H1 (cell line): ENCODE measurements at regions not wholly inside any gene's neighbourhood (a gene's known extent, or its start where the extent isn't known, plus 50 kb on each side); places are given as distances from the start of the nearest gene placed in this dataset.

ENCODE experiments used
- CTCF ChIA-PET: fragments of 300-600 bp; sonication (Branson Sonifier 250); formaldehyde crosslinking; loops from one replicate; lab custom pipeline; 2021; ENCODE audit not compliant: partially characterized antibody; lab: Charles Lee
- POLR2A ChIA-PET: fragments of 300-600 bp; sonication (Branson Sonifier 250); formaldehyde crosslinking; loops from one replicate; lab custom pipeline; 2021; ENCODE audit warnings: inconsistent platforms; ENCODE audit not compliant: partially characterized antibody; lab: Charles Lee
- DNase-seq, 2 experiments: peaks; one replicate each; pipeline versions ENCODE4 v3.0.0 to v3.0.0-alpha.2; 2010 to 2022; ENCODE audit warnings: low spot score in 2 of 2, low read depth in 1 of 2, mixed read lengths in 1 of 2
- FAIRE-seq: peaks from 2 replicates; lab custom pipeline; 2011; peaks lifted over from hg19 to GRCh38; lab: Jason Lieb, UNC
- H2AFZ ChIP-seq: 2 replicates; pipeline ENCODE4 v1.8.1; 2012; ENCODE audit warnings: low read length, inconsistent platforms
- H2AK5ac ChIP-seq: 2 replicates; pipeline ENCODE4 v1.6.1; 2013; ENCODE audit warnings: low read depth, low read length
- H2BK120ac ChIP-seq: replicated peaks from 2 replicates; pipeline ENCODE3; 2013; ENCODE audit warnings: low read depth, low read length, inconsistent platforms
- H2BK12ac ChIP-seq: 2 replicates; pipeline ENCODE4 v1.6.1; 2013; ENCODE audit warnings: low read depth, low read length
- H2BK15ac ChIP-seq: 2 replicates; pipeline ENCODE4 v1.6.1; 2013; ENCODE audit warnings: low read length
- H2BK20ac ChIP-seq: 2 replicates; pipeline ENCODE4 v1.6.1; 2013; ENCODE audit warnings: low read length
- H2BK5ac ChIP-seq: 2 replicates; pipeline ENCODE4 v1.6.1; 2013; ENCODE audit warnings: low read depth, low read length
- H3K14ac ChIP-seq: 2 replicates; pipeline ENCODE4 v1.6.1; 2013; ENCODE audit warnings: inconsistent platforms; ENCODE audit not compliant: insufficient read length
- H3K18ac ChIP-seq: 2 replicates; pipeline ENCODE4 v1.6.1; 2013; ENCODE audit warnings: low read length; ENCODE audit errors: extremely low read depth
- H3K23ac ChIP-seq: 2 replicates; pipeline ENCODE4 v1.6.1; 2013; ENCODE audit warnings: inconsistent platforms; ENCODE audit not compliant: insufficient read length
- H3K23me2 ChIP-seq: 2 replicates; pipeline ENCODE4 v1.6.1; 2013; ENCODE audit warnings: low read depth, low read length
- H3K27ac ChIP-seq: 2 replicates; pipeline ENCODE4 v1.6.1; 2011; ENCODE audit warnings: low read depth, low read length, inconsistent platforms
- H3K27me3 ChIP-seq, 4 experiments: replicated peaks in 1 of 4; 1 replicate in 1 of 4; 2 replicates in 3 of 4; pipeline versions ENCODE4 v1.6.1 to v1.8.1; 2011 to 2013; ENCODE audit warnings: low read length in 3 of 4, mild to moderate bottlenecking in 3 of 4, inconsistent platforms in 2 of 4, mixed read lengths in 2 of 4, moderate library complexity in 1 of 4; ENCODE audit not compliant: control insufficient read depth in 3 of 4, insufficient read depth in 3 of 4; ENCODE audit errors: extremely low read depth in 1 of 4
- H3K36me3 ChIP-seq, 4 experiments: 2 replicates each; pipeline versions ENCODE4 v1.6.1 to v1.8.1; 2011 to 2013; ENCODE audit warnings: mild to moderate bottlenecking in 4 of 4, low read length in 3 of 4, moderate library complexity in 2 of 4, control low read depth in 1 of 4, inconsistent platforms in 1 of 4; ENCODE audit not compliant: insufficient read depth in 4 of 4, control insufficient read depth in 2 of 4
- H3K4ac ChIP-seq: replicated peaks from 2 replicates; pipeline ENCODE3; 2013; ENCODE audit warnings: low read length, low read depth, mixed read lengths, inconsistent platforms; ENCODE audit not compliant: insufficient read length
- H3K4me1 ChIP-seq, 4 experiments: replicated peaks in 1 of 4; 1 replicate in 1 of 4; 2 replicates in 3 of 4; pipeline versions ENCODE4 v1.6.1 to v1.8.1; 2011 to 2013; ENCODE audit warnings: low read length in 3 of 4, inconsistent platforms in 2 of 4, mixed read lengths in 1 of 4; ENCODE audit not compliant: insufficient read depth in 4 of 4, control insufficient read depth in 3 of 4
- H3K4me2 ChIP-seq, 2 experiments: 2 replicates each; pipeline versions ENCODE4 v1.6.1 to v1.8.1; 2011 to 2013; ENCODE audit warnings: low read depth in 2 of 2, low read length in 2 of 2, control low read depth in 1 of 2, inconsistent platforms in 1 of 2, mild to moderate bottlenecking in 1 of 2; ENCODE audit not compliant: insufficient read depth in 1 of 2
- H3K4me3 ChIP-seq, 4 experiments: fragments of 200-600, 300-600 bp in 1 of 4; sonication (generic), shearing (Covaris generic), sonication (Bioruptor Twin) in 1 of 4; 2 replicates each; pipeline versions ENCODE4 v1.5.1 to v1.8.1; 2011 to 2016; ENCODE audit warnings: low read length in 4 of 4, low read depth in 3 of 4, control low read depth in 2 of 4, inconsistent platforms in 2 of 4, mild to moderate bottlenecking in 2 of 4, mixed read lengths in 1 of 4, moderate library complexity in 1 of 4; ENCODE audit not compliant: insufficient read depth in 2 of 4; ENCODE audit errors: extremely low read depth in 1 of 4
- H3K56ac ChIP-seq: replicated peaks from 2 replicates; pipeline ENCODE3; 2013; ENCODE audit warnings: low read depth, mild to moderate bottlenecking, mixed read lengths, low read length, inconsistent platforms; ENCODE audit not compliant: insufficient read length
- H3K79me1 ChIP-seq: 2 replicates; pipeline ENCODE4 v1.6.1; 2013; ENCODE audit warnings: low read depth, low read length, control low read depth
- H3K79me2 ChIP-seq, 2 experiments: 2 replicates each; pipeline versions ENCODE4 v1.6.1 to v1.8.1; 2012 to 2013; ENCODE audit warnings: low read length in 2 of 2, mild to moderate bottlenecking in 2 of 2, inconsistent platforms in 1 of 2; ENCODE audit not compliant: insufficient read depth in 2 of 2, control insufficient read depth in 1 of 2
- H3K9ac ChIP-seq, 4 experiments: replicated peaks in 1 of 4; 1 replicate in 1 of 4; 2 replicates in 3 of 4; pipeline versions ENCODE4 v1.6.1 to v1.8.1; 2011 to 2013; ENCODE audit warnings: low read depth in 3 of 4, low read length in 3 of 4, control low read depth in 2 of 4, mild to moderate bottlenecking in 2 of 4, moderate library complexity in 2 of 4, inconsistent platforms in 1 of 4; ENCODE audit errors: extremely low read depth in 1 of 4
- H3K9me3 ChIP-seq, 2 experiments: 2 replicates each; pipeline versions ENCODE4 v1.6.1 to v1.8.1; 2012 to 2013; ENCODE audit warnings: mild to moderate bottlenecking in 2 of 2, moderate library complexity in 2 of 2, control low read depth in 1 of 2, inconsistent platforms in 1 of 2, low read depth in 1 of 2, low read length in 1 of 2, mixed read lengths in 1 of 2; ENCODE audit not compliant: insufficient read depth in 2 of 2
- H4K20me1 ChIP-seq, 2 experiments: replicated peaks in 1 of 2; 2 replicates each; pipeline versions ENCODE3 to v1.8.1; 2011 to 2013; ENCODE audit warnings: inconsistent platforms in 2 of 2, low read length in 2 of 2, mild to moderate bottlenecking in 1 of 2; ENCODE audit not compliant: insufficient read depth in 2 of 2, control insufficient read depth in 1 of 2
- H4K5ac ChIP-seq: 2 replicates; pipeline ENCODE4 v1.6.1; 2013; ENCODE audit warnings: low read length, low read depth, mixed read lengths, inconsistent platforms; ENCODE audit not compliant: insufficient read length
- H4K8ac ChIP-seq: 2 replicates; pipeline ENCODE4 v1.8.0; 2013; ENCODE audit warnings: mild to moderate bottlenecking, moderate library complexity, low read length, inconsistent platforms; ENCODE audit not compliant: insufficient read depth; ENCODE audit errors: extremely low read depth
- H4K91ac ChIP-seq: replicated peaks from 2 replicates; pipeline ENCODE3; 2013; ENCODE audit warnings: low read length, mixed read lengths, inconsistent platforms; ENCODE audit not compliant: insufficient read length
- KDM4A ChIP-seq: IDR thresholded peaks from one replicate; pipeline ENCODE4 v1.7.1; 2012; ENCODE audit warnings: low read depth, mild to moderate bottlenecking, moderate library complexity, low read length, inconsistent platforms; ENCODE audit not compliant: severe bottlenecking
- MAFK ChIP-seq: IDR thresholded peaks from 2 replicates; pipeline ENCODE4 v1.6.1; 2012; ENCODE audit warnings: low read depth, mild to moderate bottlenecking, improper control_type of control experiment, low read length
- RXRA ChIP-seq: IDR thresholded peaks from 2 replicates; pipeline ENCODE4 v1.6.1; 2011; ENCODE audit warnings: low read depth, mild to moderate bottlenecking, low read length, moderate library complexity; ENCODE audit not compliant: insufficient read depth
- WGBS, 2 experiments: shearing (Covaris generic) in 1 of 2; methylation state at CpG; one replicate each; pipeline versions ENCODE4 v1.1.6 to v1.1.7; 2013 to 2015; ENCODE audit warnings: low lambda C conversion rate in 2 of 2, mixed read lengths in 2 of 2, inconsistent platforms in 1 of 2, low coverage in 1 of 2, missing lambda C conversion rate in 1 of 2; ENCODE audit not compliant: insufficient replicate concordance in 2 of 2, insufficient coverage in 1 of 2, insufficient read length in 1 of 2; ENCODE audit errors: extremely low coverage in 1 of 2, missing lambda C conversion rate in 1 of 2; 5-methylcytosine and 5-hydroxymethylcytosine counted together

GRCh38 chr9:119043996-119044395 is 325.2 kb downstream of the BRINP1 start:
- Histone ChIP-seq H3K23me2 (no peaks in the 10 kb centered on the region), H3K14ac (no peak overlapping the region), H3K4me2 (no peak overlapping the region), H3K9me3 (no peaks in the 10 kb centered on the region), H2BK5ac (no peak overlapping the region), H2BK12ac (no peak overlapping the region), H3K4me1 (peaks cover 0 to 3% (median 1%) of the 10 kb centered on the region in 4 experiments; a peak in 2 of 7 replicates), H2BK15ac (no peak overlapping the region), H3K79me1 (no peaks in the 10 kb centered on the region)
- WGBS, 2 experiments, result 75% methylated on average over 1 of the region's 1 CpG; no CpG with 5 or more reads in 1 of the 2 experiments
- no peak for DNase-seq
- TF ChIP-seq RXRA (no peak), MAFK (no peak), KDM4A (no peak)
- TF ChIP-seq, all 59 proteins: peak for 0
- H3K56ac ChIP-seq, result no peak overlapping the region
- H3K23ac ChIP-seq, result no peak overlapping the region
- H3K4ac ChIP-seq, result no peak overlapping the region
- H3K36me3 ChIP-seq, result no peaks in the 10 kb centered on the region
- H2BK20ac ChIP-seq, result no peak overlapping the region
- no peaks in the 10 kb centered on the region for H4K20me1 ChIP-seq
- no peak overlapping the region for H3K9ac ChIP-seq
- FAIRE-seq, result no peak
- no peak overlapping the region for H3K27ac ChIP-seq
- no peak overlapping the region for H4K5ac ChIP-seq
- no peak overlapping the region for H4K8ac ChIP-seq
- H4K91ac ChIP-seq, result no peak overlapping the region
- H2AK5ac ChIP-seq, result no peak overlapping the region
- CTCF ChIA-PET, result interaction anchor here (1.0 kb wide), 1 partner anchor 322 kb away, joined by 3 read pairs; no protein-coding TSS in a partner anchor
- H2BK120ac ChIP-seq, result no peak overlapping the region
- H2AFZ ChIP-seq, result no peak overlapping the region
- H3K18ac ChIP-seq, result 0 out of 2 replicates have a peak overlapping the region, but pooled peaks have one; percentile 20
- no peak overlapping the region for H3K4me3 ChIP-seq
- H3K79me2 ChIP-seq, result no peaks in the 10 kb centered on the region
- H3K27me3 ChIP-seq, result no peaks in the 10 kb centered on the region
- POLR2A ChIA-PET, result no interaction called here
